IMR-90 (cell line): ENCODE measurements at regions not wholly inside any gene's neighbourhood (a gene's known extent, or its start where the extent isn't known, plus 50 kb on each side); places are given as distances from the start of the nearest gene placed in this dataset.
A peak's percentile ranks its signal among the peaks of the same experiment; 100 is the strongest.

Experiments
- ATAC-seq: fragments of 200-7000 bp; cut with Tn5 transposase; 2 replicates; pipeline ENCODE4 v1.9.1; 2020; ENCODE audit warnings: low read depth, mild to moderate bottlenecking, moderate library complexity
- BruUV-seq: library from RNA; stranded (reverse); fragments of 400-500 nt; replicated peaks from 2 replicates; lab custom pipeline; 2021; lab: Mats Ljungman, UMichigan
- CTCF ChIA-PET: fragments of 300-600 bp; formaldehyde crosslinking; extraction: SDS; loops from one replicate; lab custom pipeline; 2021; ENCODE audit warnings: antibody characterized with exemption; lab: Yijun Ruan, JAX
- POLR2A ChIA-PET: fragments of 300-600 bp; sonication (Branson Sonifier 250); formaldehyde crosslinking; loops from one replicate; lab custom pipeline; 2022; ENCODE audit warnings: antibody characterized with exemption; ENCODE audit not compliant: unreplicated experiment; lab: Charles Lee
- DNase-seq: peaks from one replicate; pipeline ENCODE4 v3.0.0; 2013
- H2AFZ ChIP-seq: replicated peaks from 2 replicates; pipeline ENCODE3; 2013; ENCODE audit warnings: low read length, mild to moderate bottlenecking; ENCODE audit not compliant: poor library complexity
- H2AK5ac ChIP-seq: 2 replicates; pipeline ENCODE4 v1.6.1; 2013; ENCODE audit warnings: low read depth, low read length, inconsistent platforms
- H2AK9ac ChIP-seq: replicated peaks from 2 replicates; pipeline ENCODE3; 2013; ENCODE audit warnings: mild to moderate bottlenecking, low read depth, low read length, moderate library complexity; ENCODE audit not compliant: poor library complexity
- H2BK120ac ChIP-seq: 2 replicates; pipeline ENCODE4 v1.6.1; 2013; ENCODE audit warnings: low read depth, low read length, inconsistent platforms
- H2BK15ac ChIP-seq: 3 replicates; pipeline ENCODE4 v1.6.1; 2013; ENCODE audit warnings: low read depth, low read length, inconsistent platforms
- H2BK20ac ChIP-seq: 2 replicates; pipeline ENCODE4 v1.6.1; 2013; ENCODE audit warnings: low read depth, mild to moderate bottlenecking, inconsistent platforms, low read length, moderate library complexity
- H2BK5ac ChIP-seq: 2 replicates; pipeline ENCODE4 v1.6.1; 2013; ENCODE audit warnings: mild to moderate bottlenecking, low read depth, low read length, inconsistent platforms; ENCODE audit not compliant: poor library complexity, severe bottlenecking
- H3K14ac ChIP-seq: replicated peaks from 2 replicates; pipeline ENCODE4 v1.6.1; 2013; ENCODE audit warnings: low read depth, low read length, inconsistent platforms
- H3K18ac ChIP-seq: 2 replicates; pipeline ENCODE4 v1.6.1; 2013; ENCODE audit warnings: low read depth, low read length, control low read depth
- H3K23ac ChIP-seq: 2 replicates; pipeline ENCODE4 v1.6.1; 2013; ENCODE audit warnings: low read depth, low read length, inconsistent platforms
- H3K27ac ChIP-seq: 2 replicates; pipeline ENCODE4 v1.5.1; 2013; ENCODE audit warnings: mild to moderate bottlenecking, control low read depth, low read length; ENCODE audit not compliant: insufficient read depth
- H3K27me3 ChIP-seq: 2 replicates; pipeline ENCODE4 v1.6.1; 2013; ENCODE audit warnings: low read length; ENCODE audit not compliant: control insufficient read depth, insufficient read depth
- H3K36me3 ChIP-seq: 2 replicates; pipeline ENCODE4 v1.6.1; 2013; ENCODE audit warnings: low read length, mixed read lengths; ENCODE audit not compliant: control insufficient read depth, insufficient read depth
- H3K4ac ChIP-seq: 2 replicates; pipeline ENCODE4 v1.6.1; 2013; ENCODE audit warnings: low read depth, low read length, inconsistent platforms
- H3K4me1 ChIP-seq: 2 replicates; pipeline ENCODE4 v1.6.1; 2013; ENCODE audit warnings: low read length, mixed read lengths; ENCODE audit not compliant: control insufficient read depth, insufficient read depth
- H3K4me2 ChIP-seq: 2 replicates; pipeline ENCODE4 v1.6.1; 2013; ENCODE audit warnings: low read depth, mild to moderate bottlenecking, control low read depth, low read length, moderate library complexity
- H3K4me3 ChIP-seq: 2 replicates; pipeline ENCODE4 v1.5.1; 2013; ENCODE audit warnings: low read depth, mild to moderate bottlenecking, control low read depth, low read length, moderate library complexity; ENCODE audit not compliant: insufficient read depth
- H3K56ac ChIP-seq: 2 replicates; pipeline ENCODE4 v1.6.1; 2013; ENCODE audit warnings: low read length, inconsistent platforms; ENCODE audit not compliant: insufficient read depth; ENCODE audit errors: extremely low read depth
- H3K79me1 ChIP-seq, 2 experiments: 2 replicates each; pipeline ENCODE4 v1.6.1; 2013; ENCODE audit warnings: low read length in 2 of 2, inconsistent platforms in 1 of 2, low read depth in 1 of 2
- H3K9ac ChIP-seq: 2 replicates; pipeline ENCODE4 v1.6.1; 2013; ENCODE audit warnings: low read depth, low read length, control low read depth
- H3K9me1 ChIP-seq: 2 replicates; pipeline ENCODE4 v1.6.1; 2013; ENCODE audit warnings: low read length, inconsistent platforms; ENCODE audit not compliant: insufficient read depth
- H3K9me3 ChIP-seq: 2 replicates; pipeline ENCODE4 v1.6.1; 2013; ENCODE audit warnings: low read length; ENCODE audit not compliant: control insufficient read depth, insufficient read depth
- H4K20me1 ChIP-seq: 2 replicates; pipeline ENCODE4 v1.6.1; 2013; ENCODE audit warnings: low read length, inconsistent platforms; ENCODE audit not compliant: insufficient read depth
- H4K5ac ChIP-seq: 2 replicates; pipeline ENCODE4 v1.6.1; 2013; ENCODE audit warnings: mild to moderate bottlenecking, low read depth, low read length, control low read depth
- H4K8ac ChIP-seq, 2 experiments: 2 replicates each; pipeline ENCODE4 v1.6.1; 2013; ENCODE audit warnings: low read depth in 2 of 2, low read length in 2 of 2, control low read depth in 1 of 2, inconsistent platforms in 1 of 2
- H4K91ac ChIP-seq: 2 replicates; pipeline ENCODE4 v1.6.1; 2013; ENCODE audit warnings: low read depth, low read length, inconsistent platforms; ENCODE audit not compliant: insufficient read depth
- BHLHE40 ChIP-seq: fragments of 150-350 bp; IDR thresholded peaks from 2 replicates; pipeline ENCODE4 v1.6.1; 2016; ENCODE audit warnings: mild to moderate bottlenecking, low read depth, low read length
- CEBPB ChIP-seq: IDR thresholded peaks from 2 replicates; pipeline ENCODE4 v1.6.1; 2012; ENCODE audit warnings: low read depth, low read length, improper control_type of control experiment
- MAFK ChIP-seq: IDR thresholded peaks from 2 replicates; pipeline ENCODE4 v1.6.1; 2012; ENCODE audit warnings: low read depth, low read length, improper control_type of control experiment
- MXI1 ChIP-seq: IDR thresholded peaks from 2 replicates; pipeline ENCODE4 v1.6.1; 2012; ENCODE audit warnings: low read depth, mild to moderate bottlenecking, low read length, moderate library complexity, borderline replicate concordance
- NFE2L2 ChIP-seq: fragments of 150-350 bp; IDR thresholded peaks from 2 replicates; pipeline ENCODE4 v1.6.1; 2016; ENCODE audit warnings: low read depth, mild to moderate bottlenecking, low read length
- POLR2A ChIP-seq: IDR thresholded peaks from 2 replicates; pipeline ENCODE4 v1.6.1; 2012; ENCODE audit warnings: mild to moderate bottlenecking, low read depth, low read length
- SMC3 ChIP-seq: fragments of 150-350 bp; IDR thresholded peaks from 2 replicates; pipeline ENCODE4 v1.6.1; 2016; ENCODE audit warnings: low read depth, mild to moderate bottlenecking, antibody characterized with exemption, low read length, moderate library complexity
- WGBS, 2 experiments: methylation state at CpG; one replicate each; pipeline versions ENCODE4 v1.1.5 to v1.1.7; 2013; ENCODE audit warnings: missing lambda C conversion rate in 2 of 2; ENCODE audit not compliant: insufficient read length in 1 of 2; ENCODE audit errors: extremely low coverage in 2 of 2; 5-methylcytosine and 5-hydroxymethylcytosine counted together
- dilution Hi-C: fragments of 300-500 bp; cut with HindIII; formaldehyde crosslinking; loops from one replicate; pipeline ENCODE4 v1.14.3; 2018; ENCODE audit warnings: low sequenced_read_pairs; ENCODE audit not compliant: unreplicated experiment
- in situ Hi-C: fragments of 300-500 bp; cut with MboI; formaldehyde crosslinking; loops from 3 replicates; pipeline ENCODE4 v1.14.3; 2019; ENCODE audit warnings: low sequenced_read_pairs, inconsistent platforms, mixed read lengths
- intact Hi-C: fragments of 100-400 bp; cut with micrococcal nuclease; formaldehyde crosslinking; loops from 2 replicates; pipeline ENCODE4 v1.10.0; 2022

GRCh38 chr2:220705678-220706077, 866.4 kb downstream of the EPHA4 start:
- POLR2A ChIA-PET: no interaction called here
- Histone ChIP-seq H3K27ac (no peak overlapping the region), H3K18ac (no peak overlapping the region), H2BK5ac (no peak overlapping the region), H3K9ac (no peak overlapping the region), H3K27me3 (no peaks in the 10 kb centered on the region), H2BK20ac (no peak overlapping the region), H3K56ac (no peak overlapping the region), H3K4me1 (no peaks in the 10 kb centered on the region), H3K4ac (no peak overlapping the region), H3K9me1 (no peaks in the 10 kb centered on the region), H4K91ac (no peak overlapping the region), H2BK15ac (no peak overlapping the region), H4K8ac (no peak overlapping the region), H2AK5ac (no peak overlapping the region), H4K20me1 (no peaks in the 10 kb centered on the region), H2BK120ac (no peak overlapping the region), H3K9me3 (no peaks in the 10 kb centered on the region), H2AFZ (no peak overlapping the region), H3K14ac (no peak overlapping the region), H3K79me1 (no peaks in the 10 kb centered on the region), H3K4me3 (no peak overlapping the region), H3K23ac (no peak overlapping the region), H4K5ac (no peak overlapping the region), H3K4me2 (no peak overlapping the region), H2AK9ac (no peak overlapping the region), H3K36me3 (no peaks in the 10 kb centered on the region)
- no TSS peak for BruUV-seq
- TF ChIP-seq POLR2A (no peak), SMC3 (no peak), NFE2L2 (no peak), MXI1 (no peak), BHLHE40 (no peak), CEBPB (no peak), MAFK (peak; percentile 56)
- intact Hi-C loops: no loop called here
- DNase-seq (no peak), ATAC-seq (no peak)
- WGBS, 2 experiments: no CpG with 5 or more reads among the region's 4 CpGs
- CTCF ChIA-PET: no interaction called here
- dilution Hi-C loops: no loop called here
- in situ Hi-C loops: no loop called here
